Osteocyte (in vitro differentiated cells): ENCODE measurements at regions not wholly inside any gene's neighbourhood (a gene's known extent, or its start where the extent isn't known, plus 50 kb on each side); places are given as distances from the start of the nearest gene placed in this dataset.

Source experiments
- DNase-seq: peaks from one replicate; pipeline ENCODE4 v3.0.0; 2021; ENCODE audit warnings: mixed read lengths; ENCODE audit not compliant: unreplicated experiment; ENCODE audit errors: extremely low spot score
- H3K27ac Mint-ChIP-seq: one replicate; pipeline ENCODE4 v1.8.0; 2021; ENCODE audit warnings: mild to moderate bottlenecking, mixed read lengths; ENCODE audit not compliant: unreplicated experiment
- H3K27me3 Mint-ChIP-seq: one replicate; pipeline ENCODE4 v1.8.0; 2021; ENCODE audit warnings: mixed read lengths; ENCODE audit not compliant: unreplicated experiment
- H3K36me3 Mint-ChIP-seq: one replicate; pipeline ENCODE4 v1.8.0; 2021; ENCODE audit warnings: mixed read lengths; ENCODE audit not compliant: unreplicated experiment
- H3K4me1 Mint-ChIP-seq: one replicate; pipeline ENCODE4 v1.8.0; 2021; ENCODE audit warnings: mixed read lengths; ENCODE audit not compliant: unreplicated experiment
- H3K4me3 Mint-ChIP-seq: one replicate; pipeline ENCODE4 v1.8.0; 2021; ENCODE audit warnings: mild to moderate bottlenecking, moderate library complexity, mixed read lengths; ENCODE audit not compliant: unreplicated experiment
- H3K9me3 Mint-ChIP-seq: one replicate; pipeline ENCODE4 v1.8.0; 2021; ENCODE audit warnings: mixed read lengths; ENCODE audit not compliant: unreplicated experiment
- CTCF ChIP-seq: fragments of 200-600 bp; sonication (generic); IDR thresholded peaks from 2 replicates; pipeline ENCODE4 v1.5.0; 2021; ENCODE audit warnings: antibody characterized with exemption, mild to moderate bottlenecking, moderate library complexity

DNA sequence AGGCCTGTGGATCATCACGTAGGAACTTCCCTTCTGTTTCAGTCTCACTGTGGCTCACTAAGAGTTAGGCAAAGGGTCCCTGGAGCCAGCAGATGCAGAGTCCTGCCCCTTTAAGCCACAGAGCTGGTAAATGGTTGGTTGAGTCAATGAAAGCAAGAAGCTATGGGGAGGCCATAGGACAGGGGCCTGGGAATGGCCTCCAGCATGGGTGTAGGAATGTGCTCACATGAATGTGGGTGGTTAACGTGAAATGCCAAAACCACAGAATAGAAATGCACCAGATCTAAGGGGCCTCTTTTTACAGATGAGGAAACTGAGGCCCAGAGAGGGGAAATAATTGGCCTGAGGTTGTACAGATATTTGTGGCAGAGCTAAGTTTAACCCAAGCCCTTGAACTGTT lies 150.3 kb downstream of the TLE3 start:
- peaks cover 28% of the 10 kb centered on the region for H3K27me3 Mint-ChIP-seq
- H3K4me1 Mint-ChIP-seq = no peaks in the 10 kb centered on the region
- no peaks in the 10 kb centered on the region for H3K36me3 Mint-ChIP-seq
- no peak overlapping the region for H3K4me3 Mint-ChIP-seq
- H3K9me3 Mint-ChIP-seq = no peaks in the 10 kb centered on the region
- TF ChIP-seq CTCF = no peak
- no peak overlapping the region for H3K27ac Mint-ChIP-seq
- no peak for DNase-seq

DNA sequence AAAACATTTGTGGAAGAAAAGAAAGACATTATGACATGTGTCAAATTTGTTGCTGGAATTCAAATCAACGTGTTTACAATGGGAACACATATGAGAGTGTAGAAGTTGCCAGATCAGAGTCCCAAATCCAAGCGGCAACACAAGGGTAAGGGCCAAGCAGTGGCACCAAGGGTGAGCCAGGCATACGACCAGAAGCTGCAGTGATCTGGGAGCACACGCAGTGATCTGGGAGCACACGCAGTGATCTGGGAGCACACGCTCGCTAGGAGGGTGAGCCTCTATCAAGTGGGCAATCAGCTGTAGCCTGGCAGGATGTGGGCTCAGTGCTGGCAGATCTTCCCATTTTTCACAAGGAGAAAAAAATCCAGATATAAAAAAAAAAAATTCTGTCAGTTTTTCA lies 148.2 kb downstream of the TLE3 start:
- H3K4me1 Mint-ChIP-seq = no peaks in the 10 kb centered on the region
- no peaks in the 10 kb centered on the region for H3K9me3 Mint-ChIP-seq
- no peak overlapping the region for H3K27ac Mint-ChIP-seq
- DNase-seq = no peak
- peaks cover 24% of the 10 kb centered on the region for H3K27me3 Mint-ChIP-seq
- no peaks in the 10 kb centered on the region for H3K36me3 Mint-ChIP-seq
- no peak overlapping the region for H3K4me3 Mint-ChIP-seq
- TF ChIP-seq CTCF = no peak

DNA sequence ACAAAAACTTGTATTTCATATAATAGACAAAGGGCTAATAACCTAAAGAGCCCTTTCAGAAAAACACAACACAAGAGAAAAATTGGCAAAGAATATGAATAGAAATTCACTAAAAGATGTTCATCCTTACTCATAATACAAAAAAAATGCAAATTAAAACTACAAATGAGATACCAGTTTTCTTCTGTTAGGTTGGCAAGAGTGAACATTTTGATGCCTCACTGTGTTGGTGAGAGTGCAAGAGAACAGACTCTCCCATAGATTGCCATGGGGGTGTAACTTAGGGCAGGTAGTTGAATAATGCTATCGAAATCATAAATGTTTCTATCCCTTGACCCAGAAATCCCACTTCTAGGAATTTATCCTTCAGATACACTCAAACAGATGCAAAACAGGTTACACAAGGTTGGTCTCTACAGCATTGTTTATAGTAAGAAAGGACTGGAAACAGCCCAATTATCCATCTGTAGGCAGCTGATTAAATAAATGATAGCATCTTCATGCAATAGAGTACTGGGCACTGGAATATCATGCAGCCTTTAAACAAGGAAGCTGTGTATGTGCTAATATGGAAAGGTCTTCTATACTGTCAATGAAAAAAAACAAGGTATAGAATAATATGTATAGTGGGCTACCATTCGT lies 146.3 kb downstream of the TLE3 start:
- TF ChIP-seq CTCF = no peak
- no peaks in the 10 kb centered on the region for H3K4me1 Mint-ChIP-seq
- H3K36me3 Mint-ChIP-seq = no peaks in the 10 kb centered on the region
- peaks cover 25% of the 10 kb centered on the region for H3K27me3 Mint-ChIP-seq
- no peak overlapping the region for H3K4me3 Mint-ChIP-seq
- DNase-seq = no peak
- H3K9me3 Mint-ChIP-seq = no peaks in the 10 kb centered on the region
- no peak overlapping the region for H3K27ac Mint-ChIP-seq

GRCh38 chr15:69951898-69952555 lies 145.7 kb downstream of the TLE3 start:
- DNase-seq = no peak
- Mint-ChIP-seq H3K9me3 (no peaks in the 10 kb centered on the region), H3K27ac (no peak overlapping the region), H3K4me3 (no peak overlapping the region), H3K4me1 (no peaks in the 10 kb centered on the region), H3K27me3 (peaks cover 24% of the 10 kb centered on the region), H3K36me3 (no peaks in the 10 kb centered on the region)
- no peak for TF ChIP-seq CTCF

DNA sequence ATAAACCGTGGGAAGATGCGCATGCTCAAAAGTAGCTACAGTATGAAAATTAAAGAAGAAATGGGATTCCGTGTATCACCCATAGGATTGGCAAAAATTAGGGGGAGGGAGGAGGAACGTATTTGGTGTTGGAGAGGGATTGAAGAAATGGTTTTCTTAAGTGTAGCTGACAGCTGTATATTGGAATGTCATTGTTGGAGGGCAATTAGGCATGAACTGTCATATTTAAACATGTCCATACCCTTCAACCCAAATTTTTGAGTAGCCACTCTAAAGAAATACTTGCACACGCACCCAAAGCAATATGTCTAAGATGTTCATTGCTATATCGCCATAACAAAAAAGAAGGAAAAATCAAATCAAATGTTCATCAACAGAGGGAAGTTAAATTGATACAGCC lies 144.7 kb downstream of the TLE3 start:
- H3K4me1 Mint-ChIP-seq = no peaks in the 10 kb centered on the region
- no peaks in the 10 kb centered on the region for H3K9me3 Mint-ChIP-seq
- no peak overlapping the region for H3K4me3 Mint-ChIP-seq
- no peak for DNase-seq
- H3K36me3 Mint-ChIP-seq = no peaks in the 10 kb centered on the region
- TF ChIP-seq CTCF = no peak
- H3K27me3 Mint-ChIP-seq = peaks cover 25% of the 10 kb centered on the region
- no peak overlapping the region for H3K27ac Mint-ChIP-seq
